ENCODE measurements at regions not wholly inside any gene's neighbourhood (a gene's known extent, or its start where the extent isn't known, plus 50 kb on each side); places are given as distances from the start of the nearest gene placed in this dataset.

- DNase-seq (ENCODE audit: low read depth, low spot score): no peak
- TF ChIP-seq SUZ12 (IDR thresholded peaks at IDR 0.05; ENCODE audit: extremely low read depth, insufficient read depth, insufficient read length) (no peak), ZNF274 (IDR thresholded peaks at IDR 0.05; ENCODE audit: low read depth, low read length) (no peak), YY1 (IDR thresholded peaks at IDR 0.05; ENCODE audit: insufficient read depth, insufficient read length) (no peak)
- H3K9me3 ChIP-seq (ENCODE audit: insufficient read depth, low read length): no peaks in the 10 kb centered on the region
Measured at GRCh38 chr21:18460979-18461378, 57.4 kb upstream of the TMPRSS15 start.

GRCh38 chr21:18461743-18462142 lies 58.2 kb upstream of the TMPRSS15 start:
- no peak overlapping the region for H3K4me3 ChIP-seq (ENCODE audit: insufficient read length, low read depth)
- H3K27me3 ChIP-seq (ENCODE audit: insufficient read depth, insufficient read length): no peaks in the 10 kb centered on the region
- H3K9me3 ChIP-seq (ENCODE audit: insufficient read depth, low read length): no peaks in the 10 kb centered on the region
- no peak overlapping the region for H3K9ac ChIP-seq (ENCODE audit: insufficient read length, low read depth)
- TF ChIP-seq SUZ12 (IDR thresholded peaks at IDR 0.05; ENCODE audit: extremely low read depth, insufficient read depth, insufficient read length) (no peak), YY1 (IDR thresholded peaks at IDR 0.05; ENCODE audit: insufficient read depth, insufficient read length) (no peak), ZNF274 (IDR thresholded peaks at IDR 0.05; ENCODE audit: low read depth, low read length) (no peak)
- no peak for DNase-seq (ENCODE audit: low read depth, low spot score)
- no peaks in the 10 kb centered on the region for H3K36me3 ChIP-seq (ENCODE audit: insufficient read depth, insufficient read length, low read length)
- H3K4me1 ChIP-seq (ENCODE audit: insufficient read depth, insufficient read length): no peaks in the 10 kb centered on the region

More at GRCh38 chr21:18460979-18461378, 57.4 kb upstream of the TMPRSS15 start:
- no peaks in the 10 kb centered on the region for H3K36me3 ChIP-seq (ENCODE audit: insufficient read depth, insufficient read length, low read length)
- no peaks in the 10 kb centered on the region for H3K27me3 ChIP-seq (ENCODE audit: insufficient read depth, insufficient read length)
- no peak overlapping the region for H3K4me3 ChIP-seq (ENCODE audit: insufficient read length, low read depth)
- no peaks in the 10 kb centered on the region for H3K4me1 ChIP-seq (ENCODE audit: insufficient read depth, insufficient read length)
- H3K9ac ChIP-seq (ENCODE audit: insufficient read length, low read depth): no peak overlapping the region

GRCh38 chr21:18467715-18468114 lies 64.1 kb upstream of the TMPRSS15 start:
- no peaks in the 10 kb centered on the region for H3K4me1 ChIP-seq (ENCODE audit: insufficient read depth, insufficient read length)
- H3K9ac ChIP-seq (ENCODE audit: insufficient read length, low read depth): no peak overlapping the region
- no peak overlapping the region for H3K4me3 ChIP-seq (ENCODE audit: insufficient read length, low read depth)
- no peaks in the 10 kb centered on the region for H3K9me3 ChIP-seq (ENCODE audit: insufficient read depth, low read length)
- DNase-seq (ENCODE audit: low read depth, low spot score): no peak
- TF ChIP-seq YY1 (IDR thresholded peaks at IDR 0.05; ENCODE audit: insufficient read depth, insufficient read length) (no peak), ZNF274 (IDR thresholded peaks at IDR 0.05; ENCODE audit: low read depth, low read length) (no peak), SUZ12 (IDR thresholded peaks at IDR 0.05; ENCODE audit: extremely low read depth, insufficient read depth, insufficient read length) (no peak)
- H3K36me3 ChIP-seq (ENCODE audit: insufficient read depth, insufficient read length, low read length): no peaks in the 10 kb centered on the region
- no peaks in the 10 kb centered on the region for H3K27me3 ChIP-seq (ENCODE audit: insufficient read depth, insufficient read length)

DNA sequence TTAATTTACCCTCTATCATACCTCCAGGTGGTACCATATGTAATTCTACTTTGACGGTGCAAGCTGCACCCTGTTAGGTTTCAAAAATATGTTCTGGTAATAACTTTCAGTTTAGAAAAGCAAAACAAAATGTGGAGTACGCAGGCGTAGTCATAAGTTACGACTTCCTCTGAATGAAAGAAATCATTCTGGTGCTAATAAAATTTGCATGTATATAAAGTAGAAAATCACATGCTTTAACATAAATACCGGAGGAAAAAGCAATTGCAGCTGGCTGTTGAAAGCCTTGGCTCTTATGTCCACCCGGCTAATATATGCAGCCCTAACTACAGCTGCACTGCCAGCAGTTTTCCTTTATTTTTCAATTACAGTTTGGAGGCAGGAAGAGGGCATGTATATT lies 65.2 kb upstream of the TMPRSS15 start:
- no peak for TF ChIP-seq ZNF274 (IDR thresholded peaks at IDR 0.05; ENCODE audit: low read depth, low read length)
- TF ChIP-seq SUZ12 (IDR thresholded peaks at IDR 0.05; ENCODE audit: extremely low read depth, insufficient read depth, insufficient read length): no peak
- TF ChIP-seq YY1 (IDR thresholded peaks at IDR 0.05; ENCODE audit: insufficient read depth, insufficient read length): no peak
- no peak for DNase-seq (ENCODE audit: low read depth, low spot score)
- H3K9me3 ChIP-seq (ENCODE audit: insufficient read depth, low read length): no peaks in the 10 kb centered on the region
- H3K4me1 ChIP-seq (ENCODE audit: insufficient read depth, insufficient read length): no peaks in the 10 kb centered on the region
- no peak overlapping the region for H3K9ac ChIP-seq (ENCODE audit: insufficient read length, low read depth)
- no peak overlapping the region for H3K4me3 ChIP-seq (ENCODE audit: insufficient read length, low read depth)
- H3K27me3 ChIP-seq (ENCODE audit: insufficient read depth, insufficient read length): no peaks in the 10 kb centered on the region
- no peaks in the 10 kb centered on the region for H3K36me3 ChIP-seq (ENCODE audit: insufficient read depth, insufficient read length, low read length)

DNA sequence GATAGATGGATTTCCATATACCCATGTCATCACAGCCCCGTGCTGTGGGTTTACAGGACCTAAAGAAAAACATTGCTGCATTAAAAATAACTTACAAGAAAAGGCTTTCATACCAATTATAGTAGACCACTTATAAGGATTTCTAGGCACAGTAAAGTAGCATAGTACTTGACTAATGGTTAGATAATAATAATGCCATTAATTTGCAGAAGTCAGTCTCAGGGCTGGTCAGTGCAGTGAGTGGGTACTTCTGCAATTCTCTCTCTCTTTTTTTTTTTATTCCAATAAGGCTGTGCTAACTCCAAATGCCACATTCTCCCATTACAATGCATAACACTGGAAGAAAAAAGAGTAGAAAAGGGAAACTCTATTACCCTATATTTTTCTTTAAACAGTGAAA lies 73.1 kb upstream of the TMPRSS15 start:
- TF ChIP-seq YY1 (IDR thresholded peaks at IDR 0.05; ENCODE audit: insufficient read depth, insufficient read length) (no peak), ZNF274 (IDR thresholded peaks at IDR 0.05; ENCODE audit: low read depth, low read length) (no peak), SUZ12 (IDR thresholded peaks at IDR 0.05; ENCODE audit: extremely low read depth, insufficient read depth, insufficient read length) (no peak)
- DNase-seq (ENCODE audit: low read depth, low spot score): no peak
- H3K9ac ChIP-seq (ENCODE audit: insufficient read length, low read depth): no peak overlapping the region
- H3K9me3 ChIP-seq (ENCODE audit: insufficient read depth, low read length): no peaks in the 10 kb centered on the region
- no peak overlapping the region for H3K4me3 ChIP-seq (ENCODE audit: insufficient read length, low read depth)
- no peaks in the 10 kb centered on the region for H3K36me3 ChIP-seq (ENCODE audit: insufficient read depth, insufficient read length, low read length)
- H3K27me3 ChIP-seq (ENCODE audit: insufficient read depth, insufficient read length): no peaks in the 10 kb centered on the region
- H3K4me1 ChIP-seq (ENCODE audit: insufficient read depth, insufficient read length): no peaks in the 10 kb centered on the region

GRCh38 chr21:18477043-18477442 lies 73.5 kb upstream of the TMPRSS15 start:
- Histone ChIP-seq H3K9me3 (ENCODE audit: insufficient read depth, low read length) (no peaks in the 10 kb centered on the region), H3K9ac (ENCODE audit: insufficient read length, low read depth) (no peak overlapping the region), H3K4me3 (ENCODE audit: insufficient read length, low read depth) (no peak overlapping the region), H3K4me1 (ENCODE audit: insufficient read depth, insufficient read length) (no peaks in the 10 kb centered on the region), H3K27me3 (ENCODE audit: insufficient read depth, insufficient read length) (no peaks in the 10 kb centered on the region), H3K36me3 (ENCODE audit: insufficient read depth, insufficient read length, low read length) (no peaks in the 10 kb centered on the region)
- DNase-seq (ENCODE audit: low read depth, low spot score): no peak
- TF ChIP-seq YY1 (IDR thresholded peaks at IDR 0.05; ENCODE audit: insufficient read depth, insufficient read length) (no peak), ZNF274 (IDR thresholded peaks at IDR 0.05; ENCODE audit: low read depth, low read length) (no peak), SUZ12 (IDR thresholded peaks at IDR 0.05; ENCODE audit: extremely low read depth, insufficient read depth, insufficient read length) (no peak)

- H3K27me3 ChIP-seq (ENCODE audit: insufficient read depth, insufficient read length): no peaks in the 10 kb centered on the region
- H3K9ac ChIP-seq (ENCODE audit: insufficient read length, low read depth): no peak overlapping the region
- H3K4me1 ChIP-seq (ENCODE audit: insufficient read depth, insufficient read length): no peaks in the 10 kb centered on the region
- H3K4me3 ChIP-seq (ENCODE audit: insufficient read length, low read depth): no peak overlapping the region
- DNase-seq (ENCODE audit: low read depth, low spot score): no peak
- TF ChIP-seq SUZ12 (IDR thresholded peaks at IDR 0.05; ENCODE audit: extremely low read depth, insufficient read depth, insufficient read length) (no peak), ZNF274 (IDR thresholded peaks at IDR 0.05; ENCODE audit: low read depth, low read length) (no peak), YY1 (IDR thresholded peaks at IDR 0.05; ENCODE audit: insufficient read depth, insufficient read length) (no peak)
- H3K36me3 ChIP-seq (ENCODE audit: insufficient read depth, insufficient read length, low read length): no peaks in the 10 kb centered on the region
- no peaks in the 10 kb centered on the region for H3K9me3 ChIP-seq (ENCODE audit: insufficient read depth, low read length)
Measured at GRCh38 chr21:18478513-18478912, 74.9 kb upstream of the TMPRSS15 start.

Data from NT2/D1 (cell line).